ENCODE measurements at regions not wholly inside any gene's neighbourhood (a gene's known extent, or its start where the extent isn't known, plus 50 kb on each side); places are given as distances from the start of the nearest gene placed in this dataset.

- DNase-seq, result no peak
Measured at GRCh38 chr3:154062513-154062912, 58.7 kb upstream of the ARHGEF26 start.

- no peak for DNase-seq
Measured at GRCh38 chr3:154071146-154071545, 50.0 kb upstream of the ARHGEF26 start.
